Putamen (tissue), 1 donor: ENCODE measurements at regions not wholly inside any gene's neighbourhood (a gene's known extent, or its start where the extent isn't known, plus 50 kb on each side); places are given as distances from the start of the nearest gene placed in this dataset.
A peak's percentile ranks its signal among the peaks of the same experiment; 100 is the strongest.

Experiments used
- DNase-seq: peaks from one replicate; pipeline ENCODE4 v3.0.0-alpha.2; 2016; ENCODE audit warnings: low spot score

DNA sequence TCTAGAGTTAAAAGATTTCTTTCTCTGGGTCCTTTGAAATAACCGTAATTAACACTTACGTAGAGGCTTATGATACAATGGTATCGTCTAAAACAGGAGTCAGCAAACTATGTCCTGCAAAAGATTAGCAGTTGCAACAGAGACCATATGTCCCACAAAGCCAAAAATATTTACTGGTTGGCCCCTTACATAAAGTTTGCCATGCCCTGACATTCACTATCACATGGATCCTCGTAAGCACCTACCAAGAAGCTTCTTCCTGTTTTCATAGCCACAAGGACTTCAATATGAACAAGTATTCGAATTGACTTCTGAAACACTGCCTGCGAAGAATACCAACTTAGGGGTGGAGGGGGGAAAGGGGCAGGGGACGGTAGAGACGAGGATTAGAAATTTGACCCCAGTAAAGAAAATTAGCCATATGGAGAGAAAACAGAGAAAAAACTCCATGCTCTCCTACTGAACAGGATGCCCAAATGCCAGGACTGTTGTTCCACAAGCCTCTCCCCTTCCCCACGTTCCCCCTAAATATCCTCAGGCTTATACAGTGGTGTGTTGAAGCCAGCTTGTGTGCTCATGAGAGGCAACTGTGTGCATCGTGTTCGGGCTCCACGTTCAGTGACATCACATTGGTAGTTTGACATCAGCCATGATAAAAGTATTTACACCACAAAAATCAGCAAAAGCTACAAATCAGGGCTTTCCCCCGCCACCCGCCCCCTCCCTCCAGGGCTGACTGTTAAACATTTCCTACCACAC, 144.1 kb upstream of the HES1 start:
- DNase-seq: no peak

GRCh38 chr3:193992425-193993037, 143.4 kb upstream of the HES1 start:
- no peak for DNase-seq

- DNase-seq: no peak
Observed at GRCh38 chr3:193996221-193996620, 139.7 kb upstream of the HES1 start.

GRCh38 chr3:193996641-193997089, 139.3 kb upstream of the HES1 start:
- no peak for DNase-seq

- DNase-seq: no peak
Observed at GRCh38 chr3:193997228-193998122, 138.5 kb upstream of the HES1 start.

- no peak for DNase-seq
Observed at GRCh38 chr3:193998123-193998448, 137.9 kb upstream of the HES1 start.

DNA sequence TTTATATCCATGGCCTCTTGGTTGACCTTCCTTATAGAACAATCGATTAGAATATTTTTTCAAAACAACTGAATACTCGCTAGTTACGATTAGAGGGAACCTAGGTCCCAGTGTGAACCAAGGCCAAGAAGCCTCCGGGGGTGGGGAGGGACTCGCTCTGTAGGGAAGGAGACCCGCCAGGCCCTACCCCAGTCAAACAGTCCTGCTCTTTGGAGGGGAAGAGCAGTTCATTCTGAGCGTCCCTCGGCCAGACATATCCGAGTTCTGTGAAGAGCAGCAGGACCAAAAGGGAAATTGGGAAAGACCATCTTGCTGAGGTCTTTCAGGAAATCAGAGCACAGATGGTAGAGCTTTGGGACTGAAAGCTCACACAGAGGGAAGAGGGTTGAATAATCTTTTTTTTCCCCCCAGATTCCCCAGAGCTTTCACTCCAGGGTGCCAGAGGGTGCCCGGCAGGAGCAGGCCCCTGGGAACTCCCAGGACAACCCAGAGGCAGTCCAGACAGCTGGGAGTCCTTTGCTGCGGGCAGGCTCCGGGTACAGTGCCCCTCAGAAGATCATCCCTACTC, 137.2 kb upstream of the HES1 start:
- no peak for DNase-seq

DNA sequence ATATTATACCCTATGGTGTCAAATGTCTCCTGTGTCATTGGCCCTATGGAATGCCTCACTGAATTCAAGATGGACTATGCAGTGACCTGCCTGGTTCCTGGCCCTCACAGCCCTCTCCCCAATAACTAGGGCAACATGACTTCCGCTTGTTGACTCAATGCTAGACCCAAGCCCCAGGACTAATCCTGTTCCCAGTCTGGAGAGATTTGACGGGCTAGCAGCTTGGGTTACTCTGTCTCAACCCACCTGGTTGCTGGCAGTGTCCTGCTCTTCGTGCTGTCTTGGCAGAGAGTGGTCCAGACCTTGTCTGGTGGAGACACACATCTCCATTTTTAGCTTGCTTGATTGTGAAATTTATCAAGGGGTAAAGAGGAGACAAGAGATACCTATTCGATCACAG, 135.8 kb upstream of the HES1 start:
- no peak for DNase-seq

GRCh38 chr3:194000712-194001111, 135.2 kb upstream of the HES1 start:
- DNase-seq: no peak

DNA sequence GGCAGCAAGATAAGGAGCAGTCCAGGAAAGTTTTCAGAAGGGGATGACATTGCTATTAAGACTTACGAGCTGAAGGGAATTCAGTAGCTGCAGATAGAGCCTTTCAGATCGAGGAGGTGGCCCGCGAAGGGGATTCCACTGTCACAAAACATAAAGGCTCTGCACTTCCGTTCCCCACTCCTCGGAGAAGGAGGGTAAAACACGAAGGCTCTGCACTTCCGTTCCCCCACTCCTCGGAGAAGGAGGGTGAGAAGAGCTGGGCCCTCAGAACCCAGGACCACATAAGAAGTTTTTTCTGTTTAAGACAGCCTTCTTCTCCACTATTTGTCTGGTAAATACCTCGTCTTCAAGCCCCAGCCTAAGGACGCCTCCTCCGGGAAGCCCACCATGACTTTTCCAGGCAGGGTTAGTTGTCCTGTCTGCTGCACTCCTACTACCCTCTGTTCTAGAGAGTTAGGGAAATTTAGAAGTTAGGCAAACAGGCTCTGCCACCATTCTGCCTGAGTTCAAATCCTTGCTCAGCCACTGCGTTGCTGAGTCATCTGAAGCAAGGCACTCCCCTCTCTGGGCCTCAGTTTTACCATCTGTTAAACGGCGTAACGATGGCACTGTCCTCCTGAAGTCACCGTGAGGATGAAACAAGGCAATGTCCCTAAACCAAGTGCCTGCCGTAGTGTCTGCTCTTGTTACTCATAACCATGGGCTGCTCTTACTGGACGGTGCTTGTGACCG, 134.1 kb upstream of the HES1 start:
- DNase-seq: no peak

DNA sequence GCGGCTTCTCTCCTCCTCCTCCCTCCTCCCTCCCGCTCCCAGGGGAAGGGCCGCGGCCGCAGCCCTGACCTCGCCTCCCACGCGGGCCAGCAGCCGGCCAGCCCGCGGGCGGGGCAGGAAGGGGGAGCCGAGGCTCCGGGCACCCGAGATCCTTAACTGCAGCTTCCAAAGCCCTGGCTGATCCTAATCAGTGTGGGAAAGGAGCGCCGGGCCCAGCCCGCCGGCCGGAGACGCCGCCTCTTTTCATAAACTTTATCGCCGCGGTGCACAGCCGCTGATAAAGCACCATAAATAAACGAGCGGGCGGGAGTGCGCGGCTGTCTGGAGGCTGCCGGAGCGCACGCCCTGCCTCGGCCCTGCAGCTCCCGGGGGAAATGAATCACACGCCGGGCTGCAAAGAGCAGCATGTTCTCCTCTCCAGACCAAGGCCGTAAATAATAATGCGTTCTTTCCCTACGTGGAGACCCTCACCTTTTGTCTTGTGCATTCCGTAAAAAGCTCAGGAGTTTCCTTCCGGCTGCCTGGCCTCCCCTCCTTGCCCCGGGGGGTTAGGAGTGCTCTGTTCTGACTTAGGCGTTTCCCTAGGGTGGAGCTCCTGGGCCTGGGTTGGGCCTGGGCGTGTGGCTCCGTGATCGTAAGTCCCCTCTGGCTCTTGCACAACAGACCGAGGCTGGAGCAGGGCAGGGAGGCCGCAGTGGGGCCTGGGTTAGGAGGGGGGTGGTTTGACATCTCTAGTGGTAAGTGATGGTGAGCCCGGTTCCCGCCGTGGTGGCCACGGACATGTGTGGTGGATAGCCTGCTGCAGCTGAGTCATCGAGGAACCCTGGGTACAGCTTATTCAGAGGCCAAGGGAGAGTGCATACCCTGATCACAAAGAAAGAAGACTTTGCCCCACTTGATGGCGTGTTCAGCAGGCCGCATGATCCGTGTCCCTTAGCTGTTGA, 132.6 kb upstream of the HES1 start:
- peak; percentile 29 for DNase-seq

DNA sequence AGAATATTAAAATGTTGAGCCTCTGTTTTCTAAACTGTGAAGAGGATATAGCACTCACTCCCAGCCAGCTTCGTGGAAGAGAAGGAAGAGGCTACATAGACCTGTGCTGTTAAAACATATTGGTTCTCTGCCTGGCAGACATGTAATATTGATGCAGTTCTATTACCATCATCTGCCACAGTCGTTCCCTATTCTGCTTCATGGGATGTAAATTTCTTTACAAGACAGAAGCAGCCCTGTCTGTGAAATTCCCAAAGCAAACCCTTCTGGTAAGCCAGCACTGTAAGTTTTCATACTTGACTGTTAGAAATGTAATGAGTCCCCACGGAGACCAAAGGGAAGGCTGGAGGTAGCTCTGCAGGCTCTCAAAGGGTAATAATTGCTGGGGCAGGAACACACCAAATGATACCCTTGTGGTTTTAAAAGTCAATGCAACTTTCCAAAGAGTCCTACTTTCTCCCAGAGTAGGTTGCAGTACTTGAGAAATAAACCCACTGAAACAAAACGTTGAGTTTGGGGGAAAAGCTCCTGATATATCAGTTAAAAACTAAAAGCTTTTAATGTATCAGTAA, 129.9 kb upstream of the HES1 start:
- DNase-seq: no peak

DNA sequence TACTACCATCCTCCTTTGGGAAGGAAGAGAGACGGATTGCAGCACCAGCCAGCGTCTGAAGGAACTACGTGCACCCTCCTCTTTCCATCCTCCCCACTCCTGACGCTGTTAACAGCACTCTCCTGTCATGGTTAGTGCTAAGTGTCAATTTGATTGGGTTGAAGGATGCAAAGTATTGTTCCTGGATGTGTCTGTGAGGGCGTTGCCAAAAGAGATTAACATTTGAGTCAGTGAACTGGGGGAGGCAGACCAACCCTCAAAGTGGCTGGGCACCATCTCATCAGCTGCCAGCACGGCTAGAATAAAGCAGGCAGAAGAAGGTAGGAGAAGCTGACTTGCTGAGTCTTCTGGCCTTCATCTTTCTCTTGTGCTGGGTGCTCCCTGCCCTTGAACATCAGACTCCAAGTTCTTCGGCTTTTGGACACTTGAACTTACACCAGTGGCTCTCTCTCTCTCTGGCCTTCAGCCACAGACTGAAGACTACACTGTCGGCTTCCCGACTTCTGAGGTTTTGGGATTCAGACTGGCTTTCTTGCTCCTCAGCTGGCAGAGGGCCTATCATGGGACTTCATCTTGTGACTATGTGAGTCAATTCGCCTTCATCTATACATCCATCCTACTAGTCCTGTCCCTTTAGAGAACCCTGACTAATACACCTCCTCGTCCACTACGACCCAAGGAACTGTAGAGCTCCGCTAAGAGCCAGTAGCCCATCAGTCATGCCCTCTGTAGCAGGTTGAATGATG, 128.2 kb upstream of the HES1 start:
- DNase-seq: no peak

GRCh38 chr3:194009019-194009418, 126.9 kb upstream of the HES1 start:
- no peak for DNase-seq

DNA sequence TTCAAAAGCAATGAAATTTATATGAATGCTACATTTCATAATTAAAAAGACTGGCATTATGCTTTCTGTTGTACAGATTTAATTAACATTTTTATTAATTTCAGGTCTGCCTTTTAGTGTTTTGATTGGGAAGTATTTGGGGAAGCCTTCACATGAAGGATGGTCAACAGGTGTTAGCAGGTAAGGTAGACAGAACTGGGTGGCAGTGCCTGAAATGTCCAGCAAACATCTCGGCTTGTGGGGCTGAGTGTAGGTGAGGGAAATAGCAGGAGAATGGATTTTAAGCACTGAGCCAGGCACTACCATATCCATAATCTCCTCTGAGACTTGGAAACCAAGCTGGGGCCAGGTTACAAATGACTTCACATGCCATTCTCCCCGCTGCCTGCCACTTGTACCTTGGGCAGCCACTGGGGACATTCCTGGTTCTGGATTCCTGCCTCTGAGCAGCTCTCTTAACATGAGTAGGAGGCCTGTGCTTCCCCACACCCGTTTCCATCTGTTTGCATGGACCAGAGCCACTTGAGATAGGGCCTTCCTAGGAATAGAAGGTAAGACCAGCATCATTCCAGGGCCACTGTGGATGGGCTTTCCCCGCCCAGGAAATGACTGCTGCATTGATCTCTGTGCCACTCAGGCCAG, 125.9 kb upstream of the HES1 start:
- DNase-seq: no peak

DNA sequence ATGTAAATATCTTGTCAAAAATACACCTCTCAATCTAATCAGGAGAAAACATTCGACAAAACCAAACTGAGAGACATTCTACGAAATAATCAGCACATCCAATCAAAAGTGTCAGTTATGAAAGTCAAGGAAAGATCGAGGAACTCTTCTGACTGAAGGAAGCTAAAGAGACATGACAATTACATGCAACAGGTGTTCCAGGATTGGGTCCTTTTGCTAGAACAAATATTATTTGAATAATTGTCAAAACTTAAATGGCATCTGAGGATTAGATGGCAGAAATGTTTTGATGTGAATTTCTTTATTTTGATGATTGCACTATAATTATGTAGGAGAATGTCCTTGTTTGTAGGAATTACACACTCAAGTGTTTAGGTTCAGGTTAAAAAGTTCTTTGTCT, 124.1 kb upstream of the HES1 start:
- no peak for DNase-seq

DNA sequence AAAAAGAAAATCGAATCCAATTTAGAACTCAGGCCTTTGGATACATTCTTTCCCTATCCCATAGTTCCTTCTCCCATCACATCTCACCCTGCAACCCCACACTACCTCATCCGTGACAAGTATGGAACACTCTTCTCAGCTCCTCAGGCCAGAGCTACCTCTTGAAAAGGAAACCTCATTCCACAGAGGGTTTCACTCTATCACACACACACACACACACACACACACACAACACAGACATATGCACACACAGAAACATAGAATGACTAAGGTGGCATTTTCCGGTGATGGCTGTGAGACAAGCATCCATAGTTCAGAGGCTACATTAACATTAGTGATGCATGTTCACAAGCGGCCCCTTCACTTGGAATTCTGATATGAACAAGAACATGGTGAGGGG, 122.0 kb upstream of the HES1 start:
- DNase-seq: no peak

DNA sequence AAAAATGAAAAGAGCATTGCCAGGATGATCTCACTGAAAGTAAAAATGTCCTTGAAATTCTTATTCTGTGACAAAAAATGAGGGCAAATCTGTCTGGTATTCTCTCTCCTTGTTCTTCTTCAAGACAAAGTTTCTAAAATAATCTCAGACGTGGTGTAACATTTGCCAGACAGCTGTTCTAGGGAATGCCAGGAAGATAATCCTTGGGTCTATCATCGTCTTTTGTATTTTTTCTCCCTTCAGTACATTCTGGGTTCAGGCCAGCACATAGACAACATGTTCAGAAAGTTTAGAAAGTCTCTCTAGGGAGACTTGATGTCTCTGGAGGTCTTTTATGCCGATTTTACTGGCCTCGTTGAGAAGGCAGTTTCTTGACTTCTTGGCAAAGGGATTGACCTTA, 121.2 kb upstream of the HES1 start:
- no peak for DNase-seq
